GM04504 (cell line): ENCODE measurements at regions not wholly inside any gene's neighbourhood (a gene's known extent, or its start where the extent isn't known, plus 50 kb on each side); places are given as distances from the start of the nearest gene placed in this dataset.
"Not testable (repeated sequence)": the region's sequence is repeated elsewhere in the genome, so short reads cannot be mapped to it uniquely, and the experiment has no call there.

Experiments used
- DNase-seq: peaks from one replicate; pipeline ENCODE4 v3.0.0-alpha.2; 2012; ENCODE audit warnings: low read depth

DNA sequence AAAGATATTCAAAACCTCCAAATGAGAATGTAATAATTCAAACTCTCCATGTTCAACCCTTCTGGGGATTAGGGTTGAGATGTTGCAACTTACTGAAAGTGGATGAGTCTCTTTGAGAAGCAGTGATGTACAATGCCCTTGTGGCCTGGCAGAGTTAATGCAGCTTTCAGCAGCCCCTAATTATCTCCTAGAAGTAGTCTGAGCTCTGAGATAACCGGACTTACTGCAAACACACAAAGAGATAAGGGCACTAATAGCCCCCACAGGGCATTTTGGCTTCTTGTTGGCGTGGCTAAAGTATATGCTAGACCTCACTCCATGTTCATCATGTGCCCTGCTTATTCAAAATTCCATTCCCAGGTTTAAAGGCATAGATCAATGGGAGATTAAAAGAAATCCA, 404.7 kb downstream of the NEBL start:
- no peak for DNase-seq

DNA sequence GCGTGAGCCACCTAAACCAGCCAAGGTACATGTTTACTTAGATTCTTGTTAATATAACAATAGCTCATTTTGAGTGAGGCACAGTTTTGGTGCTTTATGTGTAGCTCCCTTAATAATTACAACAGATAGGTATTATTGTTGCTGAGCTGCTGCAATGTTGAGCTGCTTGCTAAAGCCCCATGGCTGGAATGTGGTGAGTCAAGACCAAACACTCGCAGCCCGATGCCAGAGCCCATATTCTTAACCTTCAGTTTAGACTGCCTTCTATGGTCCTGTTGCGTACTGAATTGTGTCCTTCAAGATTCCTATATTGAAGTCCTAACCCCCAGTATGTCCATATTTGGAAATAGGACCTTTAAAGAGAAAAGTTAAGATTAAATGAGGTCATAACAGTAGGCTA, 407.1 kb downstream of the NEBL start:
- DNase-seq, result no peak

DNA sequence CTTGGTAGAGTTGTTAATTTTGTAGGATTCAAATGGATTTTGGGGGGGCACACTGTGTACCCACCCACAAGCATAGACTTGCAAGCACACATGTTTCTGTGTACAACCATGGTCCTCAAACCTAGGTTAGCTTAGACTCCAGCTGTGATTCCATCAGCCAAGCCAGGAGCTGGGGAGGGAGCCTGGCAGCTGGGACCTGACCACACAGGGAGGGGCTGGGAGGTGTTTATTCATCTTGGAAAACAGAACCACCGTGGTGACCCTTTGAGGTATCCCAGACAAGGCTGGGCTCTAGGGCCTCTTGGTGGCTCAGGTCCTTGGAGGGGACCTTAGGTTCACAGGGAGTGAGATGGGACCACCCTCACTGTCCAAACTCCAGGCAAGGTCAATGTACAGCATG, 410.3 kb downstream of the NEBL start:
- DNase-seq, result no peak

DNA sequence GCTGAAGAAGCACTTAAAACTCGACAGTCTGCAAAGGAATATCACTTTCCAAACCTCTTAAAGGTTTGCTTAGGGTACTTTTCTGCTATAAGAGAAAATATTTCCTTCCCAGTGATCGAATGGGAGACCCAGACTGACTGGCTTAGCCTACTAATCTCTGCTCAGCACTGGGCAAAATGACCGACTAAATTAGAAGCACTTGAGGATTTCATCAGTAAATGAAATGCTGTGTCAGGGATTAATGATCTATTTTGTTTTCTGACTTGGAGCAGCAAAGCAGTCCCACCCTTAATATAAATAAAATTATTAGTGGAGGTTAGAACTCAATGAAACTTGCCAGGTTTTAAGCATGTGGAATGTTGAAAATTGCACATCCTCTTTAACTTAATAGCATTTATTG, 411.6 kb downstream of the NEBL start:
- DNase-seq, result no peak

DNA sequence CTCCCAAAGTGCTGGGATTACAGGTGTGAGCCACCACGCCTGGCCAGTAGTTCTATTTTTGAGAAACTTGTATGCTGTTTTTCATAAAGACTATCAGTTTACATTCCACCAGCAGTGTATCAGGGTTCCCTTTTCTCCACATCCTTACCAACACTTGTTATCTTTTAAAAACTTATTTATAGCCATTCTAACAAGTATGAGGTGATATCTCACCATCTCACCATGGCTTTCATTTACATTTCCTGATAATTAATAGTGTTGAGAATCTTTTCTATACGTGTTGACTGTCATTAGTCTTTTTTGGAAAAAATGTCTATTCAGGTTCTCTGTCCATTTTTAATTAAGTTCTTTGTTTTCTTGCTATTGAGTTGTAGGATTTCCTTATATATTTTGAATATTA, 416.1 kb downstream of the NEBL start:
- DNase-seq, result no peak

DNA sequence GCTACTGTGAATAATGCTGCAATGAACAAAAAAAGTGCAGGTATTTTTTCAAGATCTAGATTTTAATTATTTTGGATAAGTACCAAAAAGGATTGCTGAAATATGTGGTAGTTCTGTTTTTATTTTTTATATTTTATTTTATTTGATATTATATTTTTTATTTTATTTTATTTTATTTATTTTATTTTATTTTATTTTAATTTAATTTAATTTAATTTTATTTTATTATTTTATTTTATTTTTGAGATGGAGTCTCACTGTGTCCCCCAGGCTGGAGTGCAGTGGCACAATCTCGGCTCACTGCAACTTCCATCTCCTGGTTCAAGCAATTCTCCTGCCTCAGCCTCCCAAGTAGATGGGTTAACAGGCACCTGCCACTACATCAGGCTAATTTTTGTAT, 416.5 kb downstream of the NEBL start:
- not testable (repeated sequence) for DNase-seq

DNA sequence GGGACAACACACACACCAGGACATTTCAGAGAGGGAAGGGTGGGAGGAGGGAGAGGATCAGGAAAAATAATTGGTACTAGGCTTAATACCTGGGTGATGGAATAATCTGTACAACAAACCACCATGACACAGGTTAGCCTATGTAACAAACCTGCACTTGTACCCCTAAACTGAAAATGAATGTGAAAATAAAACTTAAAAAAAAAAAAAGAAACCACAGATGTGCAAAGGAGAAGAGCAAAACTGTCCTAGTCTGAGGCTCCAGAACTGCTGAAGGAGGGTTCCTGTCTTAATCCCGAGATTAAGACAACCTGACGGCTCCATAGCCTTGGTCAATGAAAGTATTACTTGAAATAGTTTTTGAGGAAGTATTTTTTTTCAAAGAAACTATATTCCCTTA, 423.0 kb downstream of the NEBL start:
- no peak for DNase-seq

DNA sequence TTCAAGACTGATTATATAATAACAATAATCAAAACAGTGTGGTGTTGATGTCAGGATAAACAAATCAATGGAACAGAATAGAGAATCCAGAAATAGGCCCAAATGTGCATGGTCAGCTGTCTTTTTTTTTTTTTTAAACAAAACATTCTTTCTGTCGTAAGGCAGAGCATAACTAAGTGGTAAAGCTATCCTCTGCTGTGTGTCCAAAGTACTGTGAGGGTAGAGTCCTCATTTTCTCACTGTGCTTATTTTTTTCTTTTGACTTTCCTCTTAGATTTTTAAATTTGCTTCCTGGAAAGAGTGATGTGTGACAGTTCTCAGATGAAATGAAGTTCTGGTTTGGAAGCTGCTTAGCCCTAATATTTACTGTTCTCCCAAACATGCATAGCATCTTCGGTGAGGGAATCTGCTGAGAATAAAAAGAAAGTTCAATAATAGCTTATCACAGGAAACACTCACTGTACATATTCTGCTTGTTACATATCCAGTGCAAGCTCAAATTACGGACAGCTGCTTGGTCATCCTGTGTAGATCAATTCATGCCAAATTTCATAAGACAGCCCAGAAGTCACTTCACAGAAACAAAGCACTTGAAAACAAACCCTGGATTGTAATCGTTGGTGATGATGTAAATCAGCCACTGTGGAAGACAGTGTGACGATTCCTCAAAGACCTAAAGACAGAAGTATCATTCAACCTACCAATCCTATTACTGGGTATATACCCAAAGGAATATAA, 423.9 kb downstream of the NEBL start:
- no peak for DNase-seq

DNA sequence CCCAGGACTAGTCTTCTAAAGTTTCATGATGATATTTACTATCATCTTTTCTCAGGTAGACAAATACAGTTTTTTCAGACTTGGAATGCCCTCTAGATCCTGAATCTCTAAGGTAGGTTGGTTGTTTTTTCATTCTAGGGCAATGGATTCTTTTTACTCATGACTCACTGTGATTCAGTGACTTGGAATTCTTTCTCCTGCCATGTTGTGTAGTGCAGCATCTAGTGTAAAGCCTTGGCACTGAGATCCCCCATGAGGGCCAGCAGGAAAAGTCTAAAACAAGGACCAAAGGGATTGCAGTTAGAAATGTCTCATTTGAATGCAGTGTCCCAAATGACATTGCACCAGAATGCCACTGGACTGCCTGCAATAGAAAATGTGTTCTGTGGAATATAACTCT, 430.4 kb downstream of the NEBL start:
- no peak for DNase-seq

DNA sequence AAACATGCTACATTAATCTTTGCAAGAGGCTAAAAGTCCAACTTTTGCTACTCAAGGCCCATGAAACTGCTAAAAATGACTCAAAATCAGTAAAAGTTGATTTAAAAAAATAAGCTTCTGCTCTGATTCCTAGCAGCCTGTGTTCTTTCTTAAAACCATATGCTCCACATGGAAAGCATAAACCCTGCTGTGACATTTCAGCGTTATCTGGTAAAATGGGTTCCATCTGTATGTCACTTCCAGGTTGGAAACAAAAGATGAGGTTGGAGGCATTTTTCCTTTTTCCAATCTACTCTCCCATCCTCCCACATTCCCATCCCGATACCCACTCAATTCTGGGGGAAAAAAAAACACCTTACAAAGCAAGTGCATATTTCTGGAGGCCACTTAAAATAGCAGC, 439.5 kb downstream of the NEBL start:
- DNase-seq, result no peak

DNA sequence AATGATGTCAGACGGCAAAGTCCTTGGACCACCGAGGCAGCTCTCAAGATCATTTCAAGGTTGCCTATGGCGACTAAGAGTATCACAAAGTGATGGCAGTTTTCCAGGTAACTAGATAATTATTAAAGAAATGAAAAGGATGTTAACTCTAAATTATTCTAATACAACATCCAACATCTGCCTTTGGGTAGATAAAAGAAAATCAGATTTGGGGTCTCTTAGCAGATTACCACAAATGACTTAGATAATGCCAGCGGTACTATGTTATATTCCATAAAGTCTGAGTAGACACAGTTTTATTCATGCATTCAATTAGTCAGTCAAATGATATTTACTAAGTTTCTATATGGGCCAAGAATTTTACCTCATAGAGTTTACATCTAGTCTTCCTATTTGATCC, 441.3 kb downstream of the NEBL start:
- DNase-seq, result no peak

DNA sequence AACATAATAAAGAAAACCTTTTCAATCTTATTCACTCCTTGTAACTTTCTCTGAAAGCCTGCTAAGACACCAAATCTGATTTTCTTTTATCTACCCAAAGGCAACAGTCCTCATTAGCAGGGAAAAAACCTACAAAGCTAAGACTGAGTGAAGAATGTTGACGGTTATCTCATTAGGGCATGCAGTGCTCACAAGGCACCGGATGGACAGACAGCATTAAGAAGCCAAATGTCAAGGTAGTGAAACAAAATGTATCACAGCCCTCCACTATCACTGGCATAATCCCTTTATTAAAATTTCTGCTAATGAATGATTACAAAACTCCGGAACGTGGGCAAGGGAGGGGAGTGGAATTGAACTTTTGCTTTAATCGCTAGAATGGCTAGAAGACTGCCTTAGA, 442.8 kb downstream of the NEBL start:
- no peak for DNase-seq

DNA sequence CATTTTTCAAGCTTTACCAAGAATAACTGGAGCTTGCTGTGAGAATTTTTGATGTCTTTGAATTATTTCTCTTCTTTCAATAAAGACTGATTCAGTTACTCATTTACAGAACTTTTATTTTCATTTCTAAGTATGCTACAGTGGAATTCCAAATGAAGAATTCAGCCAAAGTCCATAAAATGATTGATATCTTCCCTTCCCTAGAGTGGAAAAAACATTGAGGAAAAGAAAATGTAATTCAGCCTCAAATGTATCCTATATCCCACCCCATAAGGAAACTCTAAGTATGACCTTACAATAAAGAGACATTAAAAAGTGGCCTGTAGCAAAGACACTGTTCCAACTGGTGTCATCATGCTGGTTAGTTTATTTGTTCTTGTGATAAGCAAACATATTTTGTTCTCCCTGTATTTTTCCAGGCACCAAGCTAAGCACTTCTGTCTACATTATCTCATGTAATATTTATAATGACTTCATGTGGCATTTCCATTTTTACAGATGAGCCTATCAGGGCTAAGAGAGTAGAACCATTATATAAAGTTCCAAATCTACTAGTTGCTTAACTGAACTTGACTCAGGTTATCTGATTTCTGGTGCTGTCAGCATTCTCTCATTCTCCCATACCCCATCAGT, 450.4 kb downstream of the NEBL start:
- no peak for DNase-seq

DNA sequence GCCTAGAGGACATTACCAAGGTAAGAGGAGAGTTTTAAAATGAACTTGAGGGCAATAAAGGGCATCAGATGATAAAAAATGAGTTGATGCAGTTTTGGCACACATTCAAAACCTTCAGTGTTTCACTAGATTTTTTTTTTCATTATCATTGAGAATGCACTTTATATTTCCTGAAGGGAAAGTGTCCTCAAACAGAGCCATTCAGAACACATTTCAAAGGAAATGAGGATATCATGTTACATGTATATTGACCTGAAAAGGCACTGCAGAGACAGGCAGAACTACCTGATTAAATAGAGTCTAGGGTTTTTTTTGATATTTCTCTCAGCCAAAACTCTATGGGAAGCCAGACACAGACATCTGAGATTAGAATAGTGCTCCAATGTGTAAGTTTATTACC, 454.0 kb downstream of the NEBL start:
- DNase-seq, result no peak

DNA sequence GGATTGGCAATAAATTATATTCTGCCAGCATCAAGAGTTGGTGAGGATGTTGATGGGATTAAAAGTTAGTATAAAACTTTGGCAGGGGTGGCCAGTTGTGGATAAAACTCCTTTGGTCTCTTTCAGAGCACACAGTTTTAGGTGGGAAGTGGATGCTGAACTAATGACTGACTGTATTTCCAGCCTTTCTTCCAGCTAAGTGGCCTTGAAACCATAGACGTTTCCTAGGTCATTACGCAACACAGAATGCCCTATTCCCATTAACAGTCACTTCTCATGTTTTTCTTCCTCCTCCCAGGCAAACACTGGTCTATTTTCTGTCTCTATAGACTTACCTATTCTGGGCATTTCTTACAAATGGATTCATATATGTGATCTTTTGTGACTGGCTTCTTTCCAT, 467.4 kb downstream of the NEBL start:
- DNase-seq, result no peak

DNA sequence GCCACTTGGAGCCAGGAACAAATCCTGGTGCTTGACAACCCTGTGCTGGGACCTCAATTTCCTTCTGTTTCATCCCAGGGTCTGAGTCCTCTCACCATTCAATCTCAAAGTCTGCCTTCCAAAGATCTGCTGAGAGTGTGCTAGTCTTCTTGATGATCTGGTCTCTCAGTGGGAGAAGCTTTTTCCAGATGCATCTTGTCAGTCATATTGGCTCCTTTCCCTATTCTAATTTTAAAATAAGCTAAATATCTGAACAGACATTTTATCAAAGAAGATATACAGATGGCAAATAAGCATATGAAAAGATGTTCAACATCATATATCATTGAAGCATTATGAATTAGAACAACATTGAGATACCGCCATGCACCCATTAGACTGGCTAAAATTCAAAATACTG, 469.3 kb downstream of the NEBL start:
- no peak for DNase-seq

DNA sequence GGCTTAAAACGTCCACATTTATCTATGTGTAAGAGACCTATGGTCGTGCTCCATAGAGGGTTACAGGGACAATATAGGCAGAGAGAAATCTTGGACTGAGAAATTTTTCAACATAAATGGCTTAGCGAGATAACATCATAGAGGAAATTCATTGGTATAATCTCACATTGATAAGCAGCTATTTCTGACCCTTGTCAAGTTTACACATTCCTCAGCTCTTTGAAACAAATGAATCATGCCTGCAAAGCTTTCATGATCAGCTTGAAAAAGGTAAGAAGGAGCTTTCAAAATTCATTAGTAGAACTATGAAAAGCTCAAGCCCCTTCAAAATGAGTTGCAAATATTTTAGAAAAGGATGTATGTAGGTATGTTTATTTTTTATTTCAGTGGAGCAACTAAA, 478.8 kb downstream of the NEBL start:
- DNase-seq, result no peak

DNA sequence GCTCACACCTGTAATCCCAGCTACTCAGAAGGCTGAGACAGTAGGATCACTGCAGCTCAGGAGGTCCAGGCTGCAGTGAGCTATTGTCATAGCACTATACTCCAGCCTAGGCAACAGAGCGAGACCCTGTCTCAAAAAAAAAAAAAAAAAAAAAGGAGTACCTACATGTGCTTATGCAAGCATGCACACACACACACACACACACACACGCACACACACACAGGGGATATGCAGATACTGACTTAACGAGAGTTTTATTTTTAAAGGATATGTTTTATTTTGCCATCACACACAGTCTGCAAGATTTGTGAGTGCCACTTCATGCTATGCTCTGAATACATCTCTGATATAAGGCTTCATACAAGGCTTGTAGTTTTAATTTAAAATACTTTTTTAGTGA, 479.3 kb downstream of the NEBL start:
- DNase-seq, result no peak

DNA sequence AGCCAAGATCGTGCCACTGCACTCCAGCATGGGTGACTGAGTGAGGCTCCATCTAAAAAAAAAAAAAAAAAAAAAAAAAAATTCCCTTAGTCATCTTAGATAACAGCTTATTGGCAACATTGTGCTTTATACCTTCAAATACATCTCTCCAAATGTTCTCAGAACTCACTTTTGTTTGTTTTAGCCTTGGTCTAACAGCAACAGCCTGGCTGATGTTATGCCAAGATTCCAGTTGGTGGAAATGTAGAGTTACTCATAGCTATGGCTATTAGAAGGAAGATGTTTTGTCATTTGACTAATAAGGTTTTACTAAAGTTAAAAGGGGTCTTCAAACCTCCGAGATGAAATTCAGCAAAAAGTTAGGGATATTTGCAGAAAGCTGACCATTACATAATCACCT, 481.4 kb downstream of the NEBL start:
- no peak for DNase-seq

DNA sequence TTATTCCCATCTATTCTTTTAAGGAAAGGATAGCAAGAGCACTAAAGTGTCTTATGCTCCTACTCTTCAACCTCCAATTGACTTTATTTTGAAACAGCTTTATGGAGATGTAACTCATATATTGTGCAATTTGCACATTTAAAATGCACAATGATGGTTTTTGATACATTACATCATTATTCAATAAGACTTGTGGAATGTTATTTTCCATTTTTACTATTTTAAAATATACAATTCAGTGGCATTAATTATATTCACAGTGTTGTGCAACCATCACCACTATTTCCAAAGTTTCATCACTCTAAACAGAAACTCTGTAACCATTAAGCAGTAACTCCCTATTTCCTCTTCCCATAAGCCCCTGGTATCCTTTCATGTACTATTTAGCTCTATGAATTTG, 489.8 kb downstream of the NEBL start:
- DNase-seq, result no peak

DNA sequence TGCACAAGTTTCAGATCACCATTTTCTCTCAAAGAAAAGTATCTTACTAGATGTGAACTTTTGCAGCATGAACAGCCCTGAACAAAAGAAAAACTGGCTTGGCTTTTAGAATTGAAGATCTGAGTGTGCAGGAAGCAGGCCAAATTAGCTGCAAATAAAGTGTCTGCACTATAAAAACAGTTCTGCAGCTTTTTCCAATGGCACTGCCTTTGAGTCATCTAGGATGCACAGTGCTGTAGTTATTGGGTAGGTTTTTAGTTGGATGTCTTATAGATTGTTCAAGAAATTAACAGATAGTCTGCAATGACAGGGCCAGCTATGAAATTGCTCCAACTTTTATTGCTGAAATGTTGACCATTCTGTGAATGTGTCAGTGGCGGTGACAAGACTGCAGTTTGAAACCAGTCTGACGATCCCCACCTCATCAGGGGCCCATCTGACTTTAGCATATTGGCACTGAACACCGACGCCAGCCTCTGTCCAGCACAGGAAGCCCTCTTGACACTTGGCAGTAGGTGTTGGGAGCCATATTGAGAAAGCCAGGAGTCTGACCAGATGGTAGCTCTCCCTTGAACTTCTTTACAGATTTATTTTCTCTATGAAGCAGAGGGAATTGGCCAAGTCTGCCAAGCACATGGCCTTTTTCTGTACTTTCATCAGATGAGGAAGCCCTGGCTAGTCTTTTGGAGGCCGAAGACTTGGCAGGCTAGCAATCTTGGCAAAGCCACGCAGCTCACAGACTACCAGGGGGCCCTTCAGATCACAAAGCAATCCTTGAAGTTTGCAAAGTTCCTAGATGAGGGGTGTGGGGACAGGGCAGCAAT, 490.6 kb downstream of the NEBL start:
- DNase-seq, result no peak

DNA sequence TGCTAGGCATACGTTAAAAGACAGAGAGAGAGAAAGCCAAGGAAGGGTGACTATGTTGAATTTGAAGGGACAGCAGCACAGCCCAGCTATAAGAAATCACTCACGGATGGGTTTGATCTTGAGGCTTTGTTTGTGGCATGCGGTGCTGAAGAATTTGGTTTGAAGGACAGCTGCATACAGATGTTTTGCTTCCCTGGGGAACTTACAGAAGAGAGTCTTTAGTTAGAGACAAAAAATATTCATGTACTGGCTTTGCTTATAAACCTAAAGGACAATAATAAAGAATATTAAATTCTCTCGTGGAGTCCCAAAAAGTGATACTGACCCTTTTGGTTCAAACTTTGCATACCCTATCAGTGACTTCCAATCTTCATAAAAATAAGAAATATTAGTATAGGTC, 491.4 kb downstream of the NEBL start:
- DNase-seq, result no peak

DNA sequence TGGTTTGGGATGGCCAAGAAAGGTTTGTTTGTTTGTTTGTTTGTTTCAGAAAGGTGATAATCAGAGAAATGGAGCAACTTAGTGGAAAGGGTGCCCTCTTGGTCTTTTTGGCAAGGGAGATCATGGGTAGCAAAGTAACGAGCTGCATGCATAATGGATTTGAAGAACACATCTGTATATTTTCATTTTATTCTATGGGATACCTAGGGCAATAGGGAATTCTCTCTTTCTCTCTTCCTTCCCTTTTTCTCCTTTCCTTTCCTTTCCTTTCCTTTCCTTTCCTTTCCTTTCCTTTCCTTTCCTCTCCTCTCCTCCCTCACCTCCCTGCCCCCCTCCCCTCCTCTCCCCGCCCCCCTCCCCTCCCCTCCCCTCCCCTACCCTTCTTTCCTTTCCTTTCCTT, 492.1 kb downstream of the NEBL start:
- DNase-seq, result no peak
